PC-3 (cell line): ENCODE measurements at regions not wholly inside any gene's neighbourhood (a gene's known extent, or its start where the extent isn't known, plus 50 kb on each side); places are given as distances from the start of the nearest gene placed in this dataset.

ENCODE experiments used
- ATAC-seq: fragments of 200-7000 bp; cut with Tn5 transposase; 2 replicates; pipeline ENCODE4 v1.9.1; 2020; ENCODE audit warnings: mild to moderate bottlenecking, moderate library complexity
- BruUV-seq: library from RNA; stranded (reverse); fragments of 400-500 nt; replicated peaks from 2 replicates; lab custom pipeline; 2021; lab: Mats Ljungman, UMichigan
- CTCF ChIA-PET: fragments of 300-600 bp; sonication (Branson Sonifier 250); formaldehyde crosslinking; loops from one replicate; lab custom pipeline; 2022; ENCODE audit warnings: antibody characterized with exemption; lab: Charles Lee
- POLR2A ChIA-PET: fragments of 300-600 bp; sonication (Branson Sonifier 250); formaldehyde crosslinking; loops from one replicate; lab custom pipeline; 2022; ENCODE audit warnings: antibody characterized with exemption; ENCODE audit not compliant: unreplicated experiment; lab: Charles Lee
- DNase-seq: peaks from one replicate; pipeline ENCODE4 v3.0.0-alpha.2; 2015
- H2AFZ ChIP-seq: fragments of 300-600 bp; sonication (generic); 2 replicates; pipeline ENCODE4 v1.6.0; 2016; ENCODE audit warnings: antibody characterized with exemption, low read length
- H3F3A ChIP-seq: fragments of 300-600 bp; sonication (generic); one replicate; pipeline ENCODE4 v1.6.0; 2017; ENCODE audit warnings: antibody characterized with exemption, low read length, control low read depth, mild to moderate bottlenecking; ENCODE audit not compliant: unreplicated experiment
- H3K27ac ChIP-seq: fragments of 300-600 bp; sonication (generic); 2 replicates; pipeline ENCODE4 v1.5.1; 2016; ENCODE audit warnings: mild to moderate bottlenecking, low read length
- H3K27me3 ChIP-seq: fragments of 300-600 bp; sonication (generic); 2 replicates; pipeline ENCODE4 v1.6.1; 2016; ENCODE audit warnings: low read length, mixed read lengths
- H3K36me3 ChIP-seq: fragments of 300-600 bp; sonication (generic); 2 replicates; pipeline ENCODE4 v1.6.1; 2016; ENCODE audit warnings: low read depth, mixed run types, low read length, mixed read lengths
- H3K4me1 ChIP-seq: fragments of 300-600 bp; sonication (generic); 2 replicates; pipeline ENCODE4 v1.5.1; 2016; ENCODE audit warnings: low read length; ENCODE audit not compliant: insufficient read depth
- H3K4me2 ChIP-seq: fragments of 300-600 bp; sonication (generic); 2 replicates; pipeline ENCODE4 v1.6.0; 2016; ENCODE audit warnings: low read length
- H3K4me3 ChIP-seq: fragments of 300-600 bp; sonication (generic); 2 replicates; pipeline ENCODE4 v1.5.1; 2016; ENCODE audit warnings: mild to moderate bottlenecking, low read length, mixed read lengths
- H3K79me2 ChIP-seq: fragments of 300-600 bp; sonication (generic); 2 replicates; pipeline ENCODE4 v1.6.1; 2017; ENCODE audit warnings: low read length, mixed read lengths
- H3K9ac ChIP-seq: fragments of 300-600 bp; sonication (generic); 2 replicates; pipeline ENCODE4 v1.6.0; 2016; ENCODE audit warnings: mild to moderate bottlenecking, low read length
- H3K9me2 ChIP-seq: fragments of 300-600 bp; sonication (generic); replicated peaks from 2 replicates; pipeline ENCODE4 v1.6.1; 2016; ENCODE audit warnings: mixed run types, low read length, mixed read lengths
- H3K9me3 ChIP-seq: fragments of 300-600 bp; sonication (generic); 2 replicates; pipeline ENCODE4 v1.6.1; 2016; ENCODE audit warnings: low read length, mixed read lengths
- H4K20me1 ChIP-seq: fragments of 300-600 bp; sonication (generic); 2 replicates; pipeline ENCODE4 v1.6.1; 2016; ENCODE audit warnings: low read length, mixed read lengths
- CTCF ChIP-seq: fragments of 300-600 bp; sonication (generic); conservative IDR thresholded peaks from 2 replicates; pipeline ENCODE4 v1.5.1; 2017; ENCODE audit warnings: antibody characterized with exemption, low read depth, mild to moderate bottlenecking, low read length
- EZH2 ChIP-seq: fragments of 300-600 bp; sonication (generic); IDR thresholded peaks from one replicate; pipeline ENCODE4 v1.6.1; 2017; ENCODE audit warnings: antibody characterized with exemption, mild to moderate bottlenecking, low read length; ENCODE audit not compliant: unreplicated experiment
- EZH2phosphoT487 ChIP-seq: fragments of 300-600 bp; sonication (generic); IDR thresholded peaks from 2 replicates; pipeline ENCODE4 v1.6.1; 2018; ENCODE audit warnings: mild to moderate bottlenecking, antibody characterized with exemption, low read length, borderline replicate concordance
- intact Hi-C: fragments of 100-400 bp; cut with micrococcal nuclease; formaldehyde crosslinking; loops from 2 replicates; pipeline ENCODE4 v1.9.0; 2023

GRCh38 chr18:27862041-27862682 is 314.8 kb downstream of the CDH2 start:
- POLR2A ChIA-PET, result no interaction called here
- H4K20me1 ChIP-seq, result no peaks in the 10 kb centered on the region
- no peaks in the 10 kb centered on the region for H3K27me3 ChIP-seq
- no peaks in the 10 kb centered on the region for H3F3A ChIP-seq
- no peaks in the 10 kb centered on the region for H3K36me3 ChIP-seq
- H3K9me2 ChIP-seq, result no peaks in the 10 kb centered on the region
- H3K4me3 ChIP-seq, result no peak overlapping the region
- H3K4me2 ChIP-seq, result no peak overlapping the region
- no peaks in the 10 kb centered on the region for H3K9me3 ChIP-seq
- DNase-seq (no peak), ATAC-seq (no peak)
- CTCF ChIA-PET, result no interaction called here
- intact Hi-C loops, result no loop called here
- no peaks in the 10 kb centered on the region for H3K79me2 ChIP-seq
- TF ChIP-seq EZH2 (no peak), EZH2phosphoT487 (no peak), CTCF (no peak)
- BruUV-seq, result no TSS peak
- H3K9ac ChIP-seq, result no peak overlapping the region
- H3K4me1 ChIP-seq, result no peaks in the 10 kb centered on the region
- no peak overlapping the region for H3K27ac ChIP-seq
- no peak overlapping the region for H2AFZ ChIP-seq

- no TSS peak for BruUV-seq
- Histone ChIP-seq H2AFZ (no peak overlapping the region), H3K4me1 (no peaks in the 10 kb centered on the region), H3K27ac (no peak overlapping the region), H3K36me3 (no peaks in the 10 kb centered on the region), H3K9me3 (no peaks in the 10 kb centered on the region), H3K9ac (no peak overlapping the region), H4K20me1 (no peaks in the 10 kb centered on the region), H3K27me3 (no peaks in the 10 kb centered on the region), H3F3A (no peaks in the 10 kb centered on the region), H3K4me2 (no peak overlapping the region), H3K4me3 (no peak overlapping the region), H3K9me2 (no peaks in the 10 kb centered on the region), H3K79me2 (no peaks in the 10 kb centered on the region)
- no peak for TF ChIP-seq EZH2phosphoT487
- TF ChIP-seq CTCF, result no peak
- TF ChIP-seq EZH2, result no peak
- ChIA-PET CTCF (no interaction called here), POLR2A (no interaction called here)
- intact Hi-C loops, result no loop called here
- DNase-seq (no peak), ATAC-seq (no peak)
Measured at GRCh38 chr18:27861539-27861938, 315.4 kb downstream of the CDH2 start.

- no TSS peak for BruUV-seq
- no peaks in the 10 kb centered on the region for H3K36me3 ChIP-seq
- no peak overlapping the region for H3K9ac ChIP-seq
- CTCF ChIA-PET, result no interaction called here
- no peak overlapping the region for H3K4me2 ChIP-seq
- no peak for TF ChIP-seq EZH2
- TF ChIP-seq CTCF, result no peak
- no peaks in the 10 kb centered on the region for H3K79me2 ChIP-seq
- POLR2A ChIA-PET, result no interaction called here
- H4K20me1 ChIP-seq, result no peaks in the 10 kb centered on the region
- intact Hi-C loops, result no loop called here
- H3F3A ChIP-seq, result no peaks in the 10 kb centered on the region
- H3K4me3 ChIP-seq, result no peak overlapping the region
- ATAC-seq (no peak), DNase-seq (no peak)
- H3K4me1 ChIP-seq, result no peaks in the 10 kb centered on the region
- no peaks in the 10 kb centered on the region for H3K9me3 ChIP-seq
- H2AFZ ChIP-seq, result no peak overlapping the region
- no peaks in the 10 kb centered on the region for H3K27me3 ChIP-seq
- H3K27ac ChIP-seq, result no peak overlapping the region
- H3K9me2 ChIP-seq, result no peaks in the 10 kb centered on the region
Measured at GRCh38 chr18:27860701-27861107, 316.2 kb downstream of the CDH2 start.
